ENCODE measurements at regions not wholly inside any gene's neighbourhood (a gene's known extent, or its start where the extent isn't known, plus 50 kb on each side); places are given as distances from the start of the nearest gene placed in this dataset.
"Not testable (repeated sequence)": the region's sequence is repeated elsewhere in the genome, so short reads cannot be mapped to it uniquely, and the experiment has no call there.

DNA sequence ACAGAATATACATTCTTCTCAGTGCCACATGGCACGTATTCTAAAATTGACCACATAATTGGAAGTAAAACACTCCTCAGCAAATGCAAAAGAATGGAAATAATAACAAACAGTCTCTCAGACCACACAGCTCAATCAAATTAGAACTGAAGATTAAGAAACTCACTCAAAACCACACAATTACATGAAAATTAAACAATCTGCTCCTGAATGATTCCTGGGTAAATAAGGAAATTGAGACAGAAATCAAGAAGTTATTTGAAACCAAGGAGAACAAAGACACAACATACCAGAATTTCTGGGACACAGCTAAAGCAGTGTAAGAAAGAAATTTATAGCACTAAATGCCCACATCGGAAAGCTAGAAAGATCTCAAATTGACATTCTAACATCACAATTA lies 637.3 kb downstream of the ANKRD50 start:
- H3K4me1 ChIP-seq (ENCODE audit: control insufficient read depth in 1 of 2, insufficient read depth in 2 of 2, low read depth in 1 of 2, low read length in 1 of 2); H3K4me2 ChIP-seq; H3K9me2 ChIP-seq; DNase-seq; H3K9ac ChIP-seq; H3K36me3 ChIP-seq (replicated peaks in 1 of 2; ENCODE audit: control insufficient read depth in 1 of 2, insufficient read depth in 2 of 2, low read length in 1 of 2); H3K4me3 ChIP-seq (ENCODE audit: low read depth in 2 of 2, low read length in 1 of 2); CTCF ChIA-PET; H3K27ac ChIP-seq (ENCODE audit: low read depth in 2 of 2, low read length in 1 of 2); H3K79me2 ChIP-seq (ENCODE audit: insufficient read depth); POLR2A ChIA-PET; H4K20me1 ChIP-seq (ENCODE audit: insufficient read depth); H3K27me3 ChIP-seq (ENCODE audit: insufficient read depth): not testable (repeated sequence)
- H3K9me3 ChIP-seq, result peaks cover 16% of the 10 kb centered on the region
- H2AFZ ChIP-seq (ENCODE audit: low read depth), result peak overlapping the region; percentile 23; the same call in 1 of the 2 replicates
- WGBS (ENCODE audit: low lambda C conversion rate), result 68% methylated on average over 2 of the region's 2 CpGs
- H3F3A ChIP-seq (replicated peaks; ENCODE audit: insufficient read depth), result peaks cover 14% of the 10 kb centered on the region

DNA sequence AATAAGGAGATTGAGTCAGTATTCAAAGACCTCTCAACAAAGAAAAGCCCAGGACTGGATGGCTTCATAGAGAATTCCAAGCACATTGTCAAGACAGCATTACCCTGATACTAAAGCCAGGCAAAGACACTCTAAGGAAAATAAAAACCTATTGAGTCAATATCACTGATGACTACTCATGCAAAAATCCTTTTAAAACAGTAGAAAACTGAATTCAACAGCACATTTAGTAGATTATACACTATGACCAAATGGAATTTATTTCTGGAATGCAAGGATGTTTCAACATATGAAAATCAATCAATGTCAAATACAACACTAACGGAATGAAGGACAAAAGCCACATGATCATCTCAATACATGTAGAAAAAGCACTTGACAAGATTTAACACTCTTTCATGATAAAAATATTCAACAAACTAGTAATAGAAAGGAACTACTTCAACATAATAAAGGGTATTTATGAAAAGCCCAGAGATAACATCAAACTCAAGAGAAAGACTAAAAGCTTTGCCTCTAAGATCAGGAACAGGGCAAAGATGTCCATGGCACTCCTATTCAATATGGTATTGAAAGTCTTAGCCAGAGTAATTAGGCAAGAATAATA lies 633.3 kb downstream of the ANKRD50 start:
- CTCF ChIA-PET, result no interaction called here
- 24% methylated on average over 1 of the region's 1 CpG for WGBS (ENCODE audit: low lambda C conversion rate)

DNA sequence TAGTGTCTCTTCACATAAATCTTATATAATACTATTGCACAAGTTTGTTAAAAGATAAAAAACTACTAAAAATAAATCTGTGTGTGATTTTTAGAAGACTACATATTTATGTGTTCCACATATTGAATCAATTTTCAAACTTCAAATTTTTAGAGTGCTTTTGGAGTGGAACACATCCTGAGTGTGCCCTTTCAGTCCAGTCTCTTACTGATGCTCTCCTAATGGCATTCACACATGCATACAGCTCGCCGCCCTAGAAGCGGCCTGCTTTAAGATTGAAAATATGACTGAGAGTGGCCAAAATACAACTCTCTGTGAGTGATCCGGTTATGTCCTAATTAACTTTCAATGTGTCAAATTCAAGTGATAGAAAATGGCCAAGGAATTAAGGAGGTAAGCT lies 628.8 kb downstream of the ANKRD50 start:
- Histone ChIP-seq H3K27ac (ENCODE audit: low read depth in 2 of 2, low read length in 1 of 2) (peak overlapping the region in 1 of 2 experiments; percentile 39; a peak in 1 of 4 replicates), H3F3A (replicated peaks; ENCODE audit: insufficient read depth) (peaks cover 6% of the 10 kb centered on the region), H3K79me2 (ENCODE audit: insufficient read depth) (no peaks in the 10 kb centered on the region), H4K20me1 (ENCODE audit: insufficient read depth) (no peaks in the 10 kb centered on the region), H3K4me1 (ENCODE audit: control insufficient read depth in 1 of 2, insufficient read depth in 2 of 2, low read depth in 1 of 2, low read length in 1 of 2) (no peaks in the 10 kb centered on the region; a peak in 1 of 4 replicates), H3K9me2 (0 out of 2 replicates have a peak, but pooled peaks cover 3% of the 10 kb centered on the region), H3K27me3 (ENCODE audit: insufficient read depth) (no peaks in the 10 kb centered on the region), H3K4me2 (no peak overlapping the region), H3K4me3 (ENCODE audit: low read depth in 2 of 2, low read length in 1 of 2) (no peak overlapping the region), H3K9ac (no peak overlapping the region), H2AFZ (ENCODE audit: low read depth) (no peak overlapping the region), H3K36me3 (replicated peaks in 1 of 2; ENCODE audit: control insufficient read depth in 1 of 2, insufficient read depth in 2 of 2, low read length in 1 of 2) (no peaks in the 10 kb centered on the region), H3K9me3 (peaks cover 11% of the 10 kb centered on the region; the same call in 1 of the 2 replicates)
- ChIA-PET POLR2A (no interaction called here), CTCF (no interaction called here)
- WGBS (ENCODE audit: low lambda C conversion rate), result 33% methylated on average over 4 of the region's 4 CpGs
- DNase-seq, result no peak
- no peak for TF ChIP-seq FOXM1 (IDR thresholded peaks at IDR 0.05; ENCODE audit: low read depth)
- TF ChIP-seq, protein P1, sequence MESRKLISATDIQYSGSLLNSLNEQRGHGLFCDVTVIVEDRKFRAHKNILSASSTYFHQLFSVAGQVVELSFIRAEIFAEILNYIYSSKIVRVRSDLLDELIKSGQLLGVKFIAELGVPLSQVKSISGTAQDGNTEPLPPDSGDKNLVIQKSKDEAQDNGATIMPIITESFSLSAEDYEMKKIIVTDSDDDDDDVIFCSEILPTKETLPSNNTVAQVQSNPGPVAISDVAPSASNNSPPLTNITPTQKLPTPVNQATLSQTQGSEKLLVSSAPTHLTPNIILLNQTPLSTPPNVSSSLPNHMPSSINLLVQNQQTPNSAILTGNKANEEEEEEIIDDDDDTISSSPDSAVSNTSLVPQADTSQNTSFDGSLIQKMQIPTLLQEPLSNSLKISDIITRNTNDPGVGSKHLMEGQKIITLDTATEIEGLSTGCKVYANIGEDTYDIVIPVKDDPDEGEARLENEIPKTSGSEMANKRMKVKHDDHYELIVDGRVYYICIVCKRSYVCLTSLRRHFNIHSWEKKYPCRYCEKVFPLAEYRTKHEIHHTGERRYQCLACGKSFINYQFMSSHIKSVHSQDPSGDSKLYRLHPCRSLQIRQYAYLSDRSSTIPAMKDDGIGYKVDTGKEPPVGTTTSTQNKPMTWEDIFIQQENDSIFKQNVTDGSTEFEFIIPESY (IDR thresholded peaks at IDR 0.05; ENCODE audit: borderline replicate concordance, low read depth), result no peak
- TF ChIP-seq NFIC (IDR thresholded peaks at IDR 0.05; ENCODE audit: borderline replicate concordance), result no peak
- TF ChIP-seq, protein P2, sequence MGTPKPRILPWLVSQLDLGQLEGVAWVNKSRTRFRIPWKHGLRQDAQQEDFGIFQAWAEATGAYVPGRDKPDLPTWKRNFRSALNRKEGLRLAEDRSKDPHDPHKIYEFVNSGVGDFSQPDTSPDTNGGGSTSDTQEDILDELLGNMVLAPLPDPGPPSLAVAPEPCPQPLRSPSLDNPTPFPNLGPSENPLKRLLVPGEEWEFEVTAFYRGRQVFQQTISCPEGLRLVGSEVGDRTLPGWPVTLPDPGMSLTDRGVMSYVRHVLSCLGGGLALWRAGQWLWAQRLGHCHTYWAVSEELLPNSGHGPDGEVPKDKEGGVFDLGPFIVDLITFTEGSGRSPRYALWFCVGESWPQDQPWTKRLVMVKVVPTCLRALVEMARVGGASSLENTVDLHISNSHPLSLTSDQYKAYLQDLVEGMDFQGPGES (IDR thresholded peaks at IDR 0.05; ENCODE audit: low read depth, low read length), result no peak
- no peak for TF ChIP-seq TEAD4 (IDR thresholded peaks at IDR 0.05; ENCODE audit: borderline replicate concordance, insufficient read depth)
- no peak for TF ChIP-seq YY1 (IDR thresholded peaks at IDR 0.05; ENCODE audit: low read depth)
- TF ChIP-seq GATA2 (CRISPR knock-in tag; IDR thresholded peaks at IDR 0.05), result no peak
- TF ChIP-seq MEF2A (IDR thresholded peaks at IDR 0.05; ENCODE audit: borderline replicate concordance, low read depth), result no peak
- TF ChIP-seq ELF1 (IDR thresholded peaks at IDR 0.05), result no peak
- TF ChIP-seq, protein P3, sequence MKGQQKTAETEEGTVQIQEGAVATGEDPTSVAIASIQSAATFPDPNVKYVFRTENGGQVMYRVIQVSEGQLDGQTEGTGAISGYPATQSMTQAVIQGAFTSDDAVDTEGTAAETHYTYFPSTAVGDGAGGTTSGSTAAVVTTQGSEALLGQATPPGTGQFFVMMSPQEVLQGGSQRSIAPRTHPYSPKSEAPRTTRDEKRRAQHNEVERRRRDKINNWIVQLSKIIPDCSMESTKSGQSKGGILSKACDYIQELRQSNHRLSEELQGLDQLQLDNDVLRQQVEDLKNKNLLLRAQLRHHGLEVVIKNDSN (IDR thresholded peaks at IDR 0.05; ENCODE audit: borderline replicate concordance, low read depth), result no peak

More for the DNA sequence above, 633.3 kb downstream of the ANKRD50 start:
- Histone ChIP-seq H3K9ac (no peak overlapping the region), H3K27me3 (ENCODE audit: insufficient read depth) (no peaks in the 10 kb centered on the region), H3K79me2 (ENCODE audit: insufficient read depth) (no peaks in the 10 kb centered on the region), H3K4me1 (ENCODE audit: control insufficient read depth in 1 of 2, insufficient read depth in 2 of 2, low read depth in 1 of 2, low read length in 1 of 2) (no peaks in the 10 kb centered on the region), H4K20me1 (ENCODE audit: insufficient read depth) (no peaks in the 10 kb centered on the region), H3K9me2 (no peaks in the 10 kb centered on the region), H3K9me3 (peaks cover 11% of the 10 kb centered on the region; the same call in 1 of the 2 replicates), H3K4me2 (no peak overlapping the region), H3K4me3 (ENCODE audit: low read depth in 2 of 2, low read length in 1 of 2) (no peak overlapping the region), H3K27ac (ENCODE audit: low read depth in 2 of 2, low read length in 1 of 2) (no peak overlapping the region; a peak in 1 of 4 replicates), H2AFZ (ENCODE audit: low read depth) (no peak overlapping the region), H3F3A (replicated peaks; ENCODE audit: insufficient read depth) (peaks cover 6% of the 10 kb centered on the region), H3K36me3 (replicated peaks in 1 of 2; ENCODE audit: control insufficient read depth in 1 of 2, insufficient read depth in 2 of 2, low read length in 1 of 2) (no peaks in the 10 kb centered on the region)
- DNase-seq, result no peak
- POLR2A ChIA-PET, result no interaction called here
- TF ChIP-seq JUND (IDR thresholded peaks at IDR 0.05) (peak; percentile 26), SMC3 (IDR thresholded peaks at IDR 0.05; ENCODE audit: low read depth, low read length) (no peak), FOSL2 (IDR thresholded peaks at IDR 0.05; ENCODE audit: borderline replicate concordance, low read depth) (0 out of 2 replicates have a peak, but pooled peaks have one; percentile 7), RFX5 (IDR thresholded peaks at IDR 0.05; ENCODE audit: low read length) (no peak), EP300 (IDR thresholded peaks at IDR 0.05; ENCODE audit: borderline replicate concordance in 1 of 2, low read depth in 1 of 2, low read length in 1 of 2) (no peak), TCF12 (IDR thresholded peaks at IDR 0.05) (peak; percentile 48; the same call in 1 of the 2 replicates)
- TF ChIP-seq, protein P4, sequence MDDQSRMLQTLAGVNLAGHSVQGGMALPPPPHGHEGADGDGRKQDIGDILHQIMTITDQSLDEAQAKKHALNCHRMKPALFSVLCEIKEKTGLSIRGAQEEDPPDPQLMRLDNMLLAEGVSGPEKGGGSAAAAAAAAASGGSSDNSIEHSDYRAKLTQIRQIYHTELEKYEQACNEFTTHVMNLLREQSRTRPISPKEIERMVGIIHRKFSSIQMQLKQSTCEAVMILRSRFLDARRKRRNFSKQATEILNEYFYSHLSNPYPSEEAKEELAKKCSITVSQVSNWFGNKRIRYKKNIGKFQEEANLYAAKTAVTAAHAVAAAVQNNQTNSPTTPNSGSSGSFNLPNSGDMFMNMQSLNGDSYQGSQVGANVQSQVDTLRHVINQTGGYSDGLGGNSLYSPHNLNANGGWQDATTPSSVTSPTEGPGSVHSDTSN (IDR thresholded peaks at IDR 0.05), result peak; percentile 68
- TF ChIP-seq, protein P2 (IDR thresholded peaks at IDR 0.05; ENCODE audit: low read depth, low read length), result no peak

All from SK-N-SH (cell line).